Fibroblast of skin of scalp (primary cell): ENCODE measurements at regions not wholly inside any gene's neighbourhood (a gene's known extent, or its start where the extent isn't known, plus 50 kb on each side); places are given as distances from the start of the nearest gene placed in this dataset.
A peak's percentile ranks its signal among the peaks of the same experiment; 100 is the strongest.

ENCODE experiments used
- DNase-seq: peaks from one replicate; pipeline ENCODE4 v3.0.0-alpha.2; 2013

GRCh38 chrX:42616981-42617380 is 161.0 kb downstream of the PPP1R2C start:
- no peak for DNase-seq

DNA sequence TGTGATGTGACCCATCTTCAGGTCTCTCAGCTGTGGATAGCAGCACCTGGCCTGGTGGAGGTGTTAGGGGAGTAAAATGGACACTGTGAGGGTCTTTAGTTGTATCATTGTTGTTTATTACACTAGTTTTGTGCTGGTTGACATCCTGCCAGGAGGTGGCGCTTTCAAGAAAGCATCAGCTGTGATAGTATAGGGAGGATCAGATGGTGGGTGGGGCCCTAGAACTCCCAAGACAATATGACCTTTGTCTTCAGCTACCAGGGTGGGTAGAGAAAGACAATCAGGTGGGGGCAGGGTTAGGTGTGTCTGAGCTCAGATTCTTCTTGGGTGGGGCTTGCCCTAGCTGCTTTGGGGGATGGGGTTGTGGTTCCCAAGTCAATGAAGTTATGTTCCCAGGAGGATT is 162.8 kb downstream of the PPP1R2C start:
- DNase-seq: peak; percentile 0

- no peak for DNase-seq
These were observed 171.4 kb downstream of the PPP1R2C start for GRCh38 chrX:42606591-42606990.

- no peak for DNase-seq
These were observed 173.7 kb downstream of the PPP1R2C start for GRCh38 chrX:42604302-42604701.

- no peak for DNase-seq
These were observed 174.9 kb downstream of the PPP1R2C start for GRCh38 chrX:42603016-42603415.

- DNase-seq: no peak
These were observed 175.4 kb downstream of the PPP1R2C start for GRCh38 chrX:42602566-42602965.

GRCh38 chrX:42602136-42602535 is 175.8 kb downstream of the PPP1R2C start:
- peak; percentile 0 for DNase-seq

DNA sequence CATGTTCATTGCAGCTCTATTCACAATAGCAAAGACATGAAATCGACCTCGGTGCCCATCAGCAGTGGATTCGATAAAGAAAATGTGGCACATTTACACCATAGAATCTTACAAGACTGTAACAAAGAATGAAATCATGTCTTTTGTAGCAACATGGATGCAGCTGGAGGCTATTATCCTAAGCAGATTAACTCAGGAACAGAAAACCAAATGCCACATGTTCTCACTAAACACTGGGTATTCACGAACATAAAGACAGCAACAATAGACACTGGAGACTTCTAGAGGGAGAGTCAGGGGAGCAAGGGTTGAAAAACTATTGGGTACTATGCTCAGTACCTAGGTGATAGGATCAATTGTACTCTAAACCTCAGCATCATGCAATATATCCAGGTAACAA is 180.5 kb downstream of the PPP1R2C start:
- DNase-seq: no peak

- no peak for DNase-seq
These were observed 191.9 kb downstream of the PPP1R2C start for GRCh38 chrX:42585842-42586621.

DNA sequence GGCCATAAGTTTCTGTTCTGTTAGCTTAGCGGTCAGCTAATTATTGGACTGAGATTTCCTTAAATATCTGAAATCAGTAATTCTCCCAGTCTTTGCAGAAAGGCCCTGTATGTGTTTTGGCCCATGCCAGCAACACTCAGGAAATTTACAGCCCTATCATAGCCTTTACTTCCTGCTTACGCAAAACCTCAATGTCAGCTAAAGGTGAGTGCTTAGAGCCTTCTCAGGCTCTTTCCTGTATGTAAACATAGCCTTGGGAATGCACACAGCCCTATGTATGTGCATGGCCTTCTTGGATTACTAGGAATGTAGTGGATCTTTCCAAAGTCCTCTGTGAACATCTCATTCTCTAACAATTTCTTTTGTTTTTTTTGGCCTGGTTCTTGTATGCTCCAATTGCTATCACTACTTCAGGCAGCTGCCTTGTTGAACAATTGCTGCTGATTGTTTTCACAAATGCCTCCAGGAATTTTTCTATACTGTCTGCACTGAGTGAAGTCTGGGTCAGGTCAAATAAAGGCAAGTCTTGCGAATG is 200.0 kb downstream of the PPP1R2C start:
- DNase-seq: peak; percentile 10

- DNase-seq: peak; percentile 45
These were observed 210.7 kb downstream of the PPP1R2C start for GRCh38 chrX:42567268-42567667.

DNA sequence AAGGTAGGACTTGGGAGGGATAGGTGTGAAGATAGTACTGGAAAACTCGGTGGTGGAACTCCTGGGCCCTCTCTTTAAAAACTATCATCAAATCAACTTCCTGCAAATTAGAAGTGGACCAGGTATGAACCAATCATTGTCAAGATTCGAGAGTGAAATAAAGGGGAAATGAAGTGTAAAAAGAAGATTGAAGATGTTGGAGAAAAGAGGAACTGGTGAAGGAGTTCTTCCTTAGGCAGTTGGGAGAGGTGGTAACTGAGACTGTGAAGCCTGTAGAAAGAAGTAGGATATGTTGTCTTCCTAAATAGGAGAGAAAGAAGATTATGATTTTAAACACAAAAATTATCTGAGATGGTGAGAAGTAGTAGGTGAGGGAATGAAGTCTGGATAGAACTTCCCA is 212.2 kb downstream of the PPP1R2C start:
- DNase-seq: no peak

GRCh38 chrX:42546800-42547199 is 231.2 kb downstream of the PPP1R2C start:
- DNase-seq: no peak

DNA sequence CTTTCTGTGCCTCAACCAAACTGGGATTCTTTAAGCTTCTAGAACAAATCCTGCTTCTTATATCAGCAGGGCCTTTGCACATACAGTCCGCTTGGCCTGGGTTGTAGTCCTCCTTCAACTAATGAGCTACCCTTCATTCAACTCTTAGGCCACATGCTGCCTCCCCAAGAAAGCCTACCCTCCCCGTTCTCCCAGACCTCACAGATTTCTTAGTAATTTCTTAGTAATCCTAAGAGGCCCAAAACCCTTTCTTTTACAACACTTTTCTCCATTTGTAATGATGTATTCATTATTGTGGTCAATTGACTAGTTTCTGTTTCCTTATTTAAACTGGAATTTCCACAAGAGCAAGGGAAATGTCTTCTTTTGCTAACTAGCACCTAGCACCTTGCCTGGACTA is 233.1 kb downstream of the PPP1R2C start:
- DNase-seq: no peak

GRCh38 chrX:42541554-42541953 is 236.4 kb downstream of the PPP1R2C start:
- DNase-seq: no peak

GRCh38 chrX:42540146-42540545 is 237.8 kb downstream of the PPP1R2C start:
- no peak for DNase-seq

- DNase-seq: no peak
These were observed 239.6 kb downstream of the PPP1R2C start for GRCh38 chrX:42538405-42538804.

- no peak for DNase-seq
These were observed 241.7 kb downstream of the PPP1R2C start for GRCh38 chrX:42536286-42536685.

DNA sequence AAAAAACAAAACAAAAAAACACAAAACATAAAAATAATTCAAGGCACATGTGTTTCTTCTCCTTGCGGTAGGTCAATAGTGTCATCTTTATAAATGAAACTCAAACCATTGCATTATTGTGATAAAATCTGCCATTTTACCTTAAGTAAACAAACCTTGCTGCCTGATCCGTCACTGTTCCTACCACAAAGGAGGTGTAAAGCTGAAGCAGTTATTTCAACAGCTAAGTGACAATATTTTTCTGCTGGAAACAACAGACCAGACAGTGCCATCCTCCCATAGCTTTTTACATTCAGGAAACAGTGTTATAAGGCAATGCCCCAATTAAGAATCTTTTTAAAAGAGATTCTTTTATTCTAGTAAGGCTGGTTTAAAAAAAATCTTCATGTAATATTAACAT is 242.7 kb downstream of the PPP1R2C start:
- DNase-seq: no peak

DNA sequence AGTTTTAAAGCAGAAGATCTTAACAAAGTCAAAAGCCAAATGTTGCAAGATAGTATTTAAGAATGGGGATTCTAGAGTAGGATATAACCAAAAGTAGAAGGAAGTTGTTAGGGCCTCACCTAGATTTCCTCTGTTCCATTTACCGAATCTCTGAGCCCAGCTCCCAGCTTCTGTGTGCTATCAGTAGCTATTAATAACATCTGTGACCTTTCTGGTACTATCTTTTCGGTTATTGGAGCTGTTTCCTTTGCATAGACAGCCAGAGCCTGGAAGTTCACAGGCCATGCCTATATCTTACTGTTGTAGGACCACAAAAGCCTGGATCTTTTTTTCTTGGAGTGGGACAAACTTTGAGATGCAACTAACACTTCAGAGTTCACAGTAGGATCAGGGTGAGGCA is 244.2 kb downstream of the PPP1R2C start:
- DNase-seq: no peak

GRCh38 chrX:42531441-42531840 is 246.5 kb downstream of the PPP1R2C start:
- no peak for DNase-seq

DNA sequence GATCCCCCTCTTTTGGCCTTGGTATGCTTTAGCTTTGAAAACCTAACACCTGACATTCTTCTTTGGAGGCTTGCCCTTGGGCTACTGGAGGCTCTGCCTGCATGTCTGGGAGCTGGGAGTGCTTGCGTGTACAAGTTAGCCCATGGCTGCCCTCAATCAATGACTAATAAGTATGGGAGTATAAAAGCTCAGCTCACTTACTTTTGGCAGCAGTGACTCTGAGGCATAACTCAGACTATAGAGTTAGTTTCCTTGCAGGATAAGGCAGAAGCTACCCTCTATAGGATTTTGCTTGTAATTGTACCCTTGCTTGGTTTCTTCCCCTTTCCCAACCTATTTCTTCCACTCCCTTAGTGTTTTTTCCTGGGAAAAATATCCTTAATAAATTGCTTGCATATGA is 247.9 kb downstream of the PPP1R2C start:
- DNase-seq: peak; percentile 88

- DNase-seq: peak; percentile 72
These were observed 253.6 kb downstream of the PPP1R2C start for GRCh38 chrX:42524379-42524778.

- DNase-seq: peak; percentile 76
These were observed 258.2 kb downstream of the PPP1R2C start for GRCh38 chrX:42519666-42520231.
